Neural cell (in vitro differentiated cells): ENCODE measurements at regions not wholly inside any gene's neighbourhood (a gene's known extent, or its start where the extent isn't known, plus 50 kb on each side); places are given as distances from the start of the nearest gene placed in this dataset.

Experiments
- H2AFZ ChIP-seq: fragments of 200-600, 300-800 bp; sonication (generic), shearing (Covaris generic); 2 replicates; pipeline ENCODE4 v1.6.0; 2014; ENCODE audit warnings: low read depth, mild to moderate bottlenecking, antibody characterized with exemption, low read length, moderate library complexity
- H3F3A ChIP-seq: fragments of 200-600 bp; shearing (Covaris generic); 2 replicates; pipeline ENCODE4 v1.6.1; 2016; ENCODE audit warnings: mild to moderate bottlenecking, moderate library complexity, mixed read lengths, antibody characterized with exemption, low read length; ENCODE audit not compliant: insufficient read depth, poor library complexity, severe bottlenecking
- H3K27ac ChIP-seq: fragments of 200-600, 300-800 bp; sonication (generic), shearing (Covaris generic); 2 replicates; pipeline ENCODE4 v1.5.1; 2014; ENCODE audit warnings: mild to moderate bottlenecking, low read length, moderate library complexity
- H3K27me3 ChIP-seq: fragments of 300-800, 200-600 bp; sonication (generic), shearing (Covaris generic); 2 replicates; pipeline ENCODE4 v1.6.0; 2014; ENCODE audit warnings: mild to moderate bottlenecking, low read depth, low read length, moderate library complexity; ENCODE audit not compliant: insufficient read depth
- H3K36me3 ChIP-seq: fragments of 300-800, 200-600 bp; sonication (generic), shearing (Covaris generic); 2 replicates; pipeline ENCODE4 v1.5.1; 2014; ENCODE audit warnings: mild to moderate bottlenecking, antibody characterized with exemption, low read length, moderate library complexity; ENCODE audit not compliant: insufficient read depth
- H3K4me2 ChIP-seq: fragments of 300-800, 200-600 bp; sonication (generic), shearing (Covaris generic); 2 replicates; pipeline ENCODE4 v1.6.0; 2014; ENCODE audit warnings: mild to moderate bottlenecking, low read length
- H3K4me3 ChIP-seq: fragments of 300-800, 200-600 bp; sonication (generic), shearing (Covaris generic); 2 replicates; pipeline ENCODE4 v1.5.1; 2014; ENCODE audit warnings: mild to moderate bottlenecking, low read length, moderate library complexity
- H3K79me2 ChIP-seq: fragments of 200-600 bp; shearing (Covaris generic); replicated peaks from 2 replicates; pipeline ENCODE4 v1.6.0; 2014; ENCODE audit warnings: mild to moderate bottlenecking, low read length, moderate library complexity; ENCODE audit not compliant: insufficient read depth
- H3K9ac ChIP-seq: fragments of 300-800, 200-600 bp; sonication (generic), shearing (Covaris generic); 2 replicates; pipeline ENCODE4 v1.6.1; 2016; ENCODE audit warnings: mild to moderate bottlenecking, low read length, mixed read lengths
- H3K9me2 ChIP-seq: fragments of 200-600 bp; shearing (Covaris generic); 2 replicates; pipeline ENCODE4 v1.6.1; 2016; ENCODE audit warnings: mild to moderate bottlenecking, low read length, mixed read lengths; ENCODE audit not compliant: insufficient read depth
- H3K9me3 ChIP-seq: fragments of 200-600, 300-800 bp; sonication (generic), shearing (Covaris generic); 2 replicates; pipeline ENCODE4 v1.6.1; 2016; ENCODE audit warnings: mild to moderate bottlenecking, mixed run types, low read length, moderate library complexity, mixed read lengths
- H4K20me1 ChIP-seq: fragments of 200-600 bp; shearing (Covaris generic); 2 replicates; pipeline ENCODE4 v1.6.1; 2016; ENCODE audit warnings: mild to moderate bottlenecking, mixed run types; ENCODE audit not compliant: insufficient read depth
- CTCF ChIP-seq: fragments of 450-650 bp; IDR thresholded peaks from 2 replicates; pipeline ENCODE4 v1.5.1; 2014; ENCODE audit warnings: antibody characterized with exemption, mild to moderate bottlenecking, moderate library complexity; ENCODE audit not compliant: poor library complexity, severe bottlenecking
- EP300 ChIP-seq: fragments of 450-650 bp; conservative IDR thresholded peaks from 2 replicates; pipeline ENCODE4 v1.6.1; 2014; ENCODE audit warnings: antibody characterized with exemption, mild to moderate bottlenecking, moderate library complexity; ENCODE audit not compliant: poor library complexity, severe bottlenecking
- EZH2 ChIP-seq: fragments of 200-600, 300-800 bp; shearing (Covaris generic), sonication (generic); IDR thresholded peaks from 2 replicates; pipeline ENCODE4 v1.6.1; 2014; ENCODE audit warnings: antibody characterized with exemption, low read length, borderline replicate concordance, mild to moderate bottlenecking; ENCODE audit not compliant: insufficient read depth, poor library complexity, severe bottlenecking
- MXI1 ChIP-seq: fragments of 450-650 bp; conservative IDR thresholded peaks from 2 replicates; pipeline ENCODE4 v1.6.1; 2014; ENCODE audit warnings: antibody characterized with exemption, mild to moderate bottlenecking; ENCODE audit not compliant: poor library complexity, severe bottlenecking
- POLR2AphosphoS5 ChIP-seq: IDR thresholded peaks from 2 replicates; pipeline ENCODE4 v1.6.1; 2012
- RAD21 ChIP-seq: fragments of 450-650 bp; conservative IDR thresholded peaks from 2 replicates; pipeline ENCODE4 v1.6.1; 2014; ENCODE audit warnings: antibody characterized with exemption, mild to moderate bottlenecking, moderate library complexity
- REST ChIP-seq: IDR thresholded peaks from 2 replicates; pipeline ENCODE4 v1.6.1; 2012; ENCODE audit warnings: borderline replicate concordance
- SMC3 ChIP-seq: fragments of 450-650 bp; conservative IDR thresholded peaks from 2 replicates; pipeline ENCODE4 v1.6.1; 2014; ENCODE audit warnings: antibody characterized with exemption, mild to moderate bottlenecking, moderate library complexity; ENCODE audit not compliant: poor library complexity
- TAF1 ChIP-seq: IDR thresholded peaks from 2 replicates; pipeline ENCODE4 v1.6.1; 2012; ENCODE audit warnings: low read depth

- Histone ChIP-seq H3K27ac (no peak overlapping the region), H3K9ac (no peak overlapping the region), H4K20me1 (no peaks in the 10 kb centered on the region), H3K4me2 (no peak overlapping the region), H2AFZ (no peak overlapping the region), H3K4me3 (no peak overlapping the region), H3K36me3 (no peaks in the 10 kb centered on the region), H3F3A (no peaks in the 10 kb centered on the region), H3K9me3 (no peaks in the 10 kb centered on the region), H3K79me2 (no peaks in the 10 kb centered on the region), H3K27me3 (no peaks in the 10 kb centered on the region), H3K9me2 (no peaks in the 10 kb centered on the region)
- no peak for TF ChIP-seq SMC3
- no peak for TF ChIP-seq TAF1
- no peak for TF ChIP-seq POLR2AphosphoS5
- no peak for TF ChIP-seq EP300
- TF ChIP-seq REST, result no peak
- TF ChIP-seq EZH2, result no peak
These were observed 131.6 kb upstream of the IGF1 start for GRCh38 chr12:102611995-102612394.

GRCh38 chr12:102609996-102610395 is 129.6 kb upstream of the IGF1 start:
- Histone ChIP-seq H4K20me1 (no peaks in the 10 kb centered on the region), H2AFZ (no peak overlapping the region), H3K9me3 (no peaks in the 10 kb centered on the region), H3K79me2 (no peaks in the 10 kb centered on the region), H3F3A (no peaks in the 10 kb centered on the region), H3K27me3 (no peaks in the 10 kb centered on the region), H3K4me2 (no peak overlapping the region), H3K27ac (no peak overlapping the region), H3K9ac (no peak overlapping the region), H3K36me3 (no peaks in the 10 kb centered on the region), H3K9me2 (no peaks in the 10 kb centered on the region), H3K4me3 (no peak overlapping the region)
- no peak for TF ChIP-seq REST
- TF ChIP-seq RAD21, result no peak
- no peak for TF ChIP-seq TAF1
- TF ChIP-seq POLR2AphosphoS5, result no peak
- no peak for TF ChIP-seq EP300
- TF ChIP-seq EZH2, result no peak
- no peak for TF ChIP-seq MXI1
- no peak for TF ChIP-seq SMC3
- no peak for TF ChIP-seq CTCF
